ENCODE measurements at regions not wholly inside any gene's neighbourhood (a gene's known extent, or its start where the extent isn't known, plus 50 kb on each side); places are given as distances from the start of the nearest gene placed in this dataset.

- TF ChIP-seq EZH2 (IDR thresholded peaks at IDR 0.05; ENCODE audit: borderline replicate concordance, low read depth, low read length, severe bottlenecking): no peak
- TF ChIP-seq, protein P1, sequence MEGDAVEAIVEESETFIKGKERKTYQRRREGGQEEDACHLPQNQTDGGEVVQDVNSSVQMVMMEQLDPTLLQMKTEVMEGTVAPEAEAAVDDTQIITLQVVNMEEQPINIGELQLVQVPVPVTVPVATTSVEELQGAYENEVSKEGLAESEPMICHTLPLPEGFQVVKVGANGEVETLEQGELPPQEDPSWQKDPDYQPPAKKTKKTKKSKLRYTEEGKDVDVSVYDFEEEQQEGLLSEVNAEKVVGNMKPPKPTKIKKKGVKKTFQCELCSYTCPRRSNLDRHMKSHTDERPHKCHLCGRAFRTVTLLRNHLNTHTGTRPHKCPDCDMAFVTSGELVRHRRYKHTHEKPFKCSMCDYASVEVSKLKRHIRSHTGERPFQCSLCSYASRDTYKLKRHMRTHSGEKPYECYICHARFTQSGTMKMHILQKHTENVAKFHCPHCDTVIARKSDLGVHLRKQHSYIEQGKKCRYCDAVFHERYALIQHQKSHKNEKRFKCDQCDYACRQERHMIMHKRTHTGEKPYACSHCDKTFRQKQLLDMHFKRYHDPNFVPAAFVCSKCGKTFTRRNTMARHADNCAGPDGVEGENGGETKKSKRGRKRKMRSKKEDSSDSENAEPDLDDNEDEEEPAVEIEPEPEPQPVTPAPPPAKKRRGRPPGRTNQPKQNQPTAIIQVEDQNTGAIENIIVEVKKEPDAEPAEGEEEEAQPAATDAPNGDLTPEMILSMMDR (IDR thresholded peaks at IDR 0.05; ENCODE audit: extremely low read depth in 1 of 2, insufficient read depth in 1 of 2, low read depth in 1 of 2, low read length in 2 of 2): no peak
- TF ChIP-seq POLR2AphosphoS5 (IDR thresholded peaks at IDR 0.05; ENCODE audit: insufficient read depth, low read depth, low read length): no peak
- TF ChIP-seq POLR2A (IDR thresholded peaks at IDR 0.05; ENCODE audit: low read depth, low read length): no peak
- no peak for TF ChIP-seq MYC (IDR thresholded peaks at IDR 0.05; ENCODE audit: low read depth, low read length)
- TF ChIP-seq FOS (IDR thresholded peaks at IDR 0.05; ENCODE audit: borderline replicate concordance, insufficient read depth, low read length): no peak
- no peak for TF ChIP-seq MAX (IDR thresholded peaks at IDR 0.05; ENCODE audit: insufficient read depth, insufficient read length)
- TF ChIP-seq GATA2 (IDR thresholded peaks at IDR 0.05; ENCODE audit: insufficient read depth, insufficient read length, low read depth, low read length): no peak
- TF ChIP-seq JUN (IDR thresholded peaks at IDR 0.05; ENCODE audit: borderline replicate concordance, insufficient read depth, insufficient read length, low read depth): no peak
These were observed 133.6 kb upstream of the RAP2B start for GRCh38 chr3:153028381-153028780.
